WTC11 (cell line): ENCODE measurements at regions not wholly inside any gene's neighbourhood (a gene's known extent, or its start where the extent isn't known, plus 50 kb on each side); places are given as distances from the start of the nearest gene placed in this dataset.
A peak's percentile ranks its signal among the peaks of the same experiment; 100 is the strongest.

Experiments used
- ATAC-seq: fragments of 200-7000 bp; cut with Tn5 transposase; 2 replicates; pipeline ENCODE4 v1.10.0; 2021; ENCODE audit warnings: mild to moderate bottlenecking, moderate library complexity
- CTCF ChIA-PET: fragments of 300-600 bp; sonication (Branson Sonifier 250); formaldehyde crosslinking; loops from one replicate; lab custom pipeline; 2021; ENCODE audit warnings: antibody characterized with exemption; lab: Charles Lee
- POLR2A ChIA-PET: fragments of 350-600 bp; sonication (Branson Sonifier 250); formaldehyde crosslinking; loops from one replicate; lab custom pipeline; 2021; ENCODE audit warnings: antibody characterized with exemption; lab: Charles Lee
- DNase-seq: peaks from one replicate; pipeline ENCODE4 v3.0.0; 2021; ENCODE audit warnings: low spot score
- H3K27ac Mint-ChIP-seq: 2 replicates; pipeline ENCODE4 v1.8.0; 2021; ENCODE audit warnings: mixed read lengths
- H3K27me3 Mint-ChIP-seq: 2 replicates; pipeline ENCODE4 v1.8.0; 2021; ENCODE audit warnings: low read depth, mild to moderate bottlenecking, moderate library complexity, mixed read lengths
- H3K36me3 Mint-ChIP-seq: 2 replicates; pipeline ENCODE4 v1.8.0; 2021; ENCODE audit warnings: mixed read lengths
- H3K4me1 Mint-ChIP-seq: 2 replicates; pipeline ENCODE4 v1.8.0; 2022; ENCODE audit warnings: mixed read lengths
- H3K4me3 Mint-ChIP-seq: 2 replicates; pipeline ENCODE4 v1.8.0; 2021; ENCODE audit warnings: mild to moderate bottlenecking, moderate library complexity, mixed read lengths
- H3K9me3 Mint-ChIP-seq: 2 replicates; pipeline ENCODE4 v1.8.0; 2021; ENCODE audit warnings: mixed read lengths
- ATF1 ChIP-seq: sonication (generic); formaldehyde crosslinking; IDR thresholded peaks from 2 replicates; pipeline ENCODE4 v1.8.1; 2023; ENCODE audit warnings: mild to moderate bottlenecking, moderate library complexity, missing genetic modification reagents
- ESRRA ChIP-seq: sonication (generic); formaldehyde crosslinking; IDR thresholded peaks from 2 replicates; pipeline ENCODE4 v1.8.1; 2022; ENCODE audit warnings: mild to moderate bottlenecking, missing genetic modification reagents, borderline replicate concordance
- FOXK1 ChIP-seq: sonication (generic); formaldehyde crosslinking; IDR thresholded peaks from 2 replicates; pipeline ENCODE4 v1.8.0; 2022; ENCODE audit warnings: mild to moderate bottlenecking, moderate library complexity, missing genetic modification reagents
- GTF2I ChIP-seq: fragments of 250-450 bp; sonication (Bioruptor Pico); conservative IDR thresholded peaks from 2 replicates; pipeline ENCODE4 v1.4.0; 2021; ENCODE audit warnings: mild to moderate bottlenecking
- MXD4 ChIP-seq: fragments of 250-450 bp; sonication (Bioruptor Pico); IDR thresholded peaks from 2 replicates; pipeline ENCODE4 v1.8.0; 2021; ENCODE audit warnings: mild to moderate bottlenecking, moderate library complexity, borderline replicate concordance
- NFE2L1 ChIP-seq: sonication (generic); formaldehyde crosslinking; IDR thresholded peaks from 2 replicates; pipeline ENCODE4 v1.8.1; 2023; ENCODE audit warnings: missing genetic modification reagents
- NFYB ChIP-seq: sonication (generic); formaldehyde crosslinking; conservative IDR thresholded peaks from 2 replicates; pipeline ENCODE4 v1.8.0; 2022; ENCODE audit warnings: low read depth, missing genetic modification reagents
- RELA ChIP-seq: sonication (generic); formaldehyde crosslinking; IDR thresholded peaks from 2 replicates; pipeline ENCODE4 v1.8.1; 2022; ENCODE audit warnings: missing genetic modification reagents, mild to moderate bottlenecking, borderline replicate concordance
- RORB ChIP-seq: fragments of 250-450 bp; sonication (Bioruptor Pico); IDR thresholded peaks from 2 replicates; pipeline ENCODE4 v1.9.0; 2021; ENCODE audit warnings: mild to moderate bottlenecking
- TEAD1 ChIP-seq: sonication (generic); formaldehyde crosslinking; IDR thresholded peaks from 2 replicates; pipeline ENCODE4 v1.8.0; 2022; ENCODE audit warnings: mild to moderate bottlenecking, missing genetic modification reagents
- TP53 ChIP-seq: sonication (generic); formaldehyde crosslinking; IDR thresholded peaks from 2 replicates; pipeline ENCODE4 v1.8.1; 2023; ENCODE audit warnings: mild to moderate bottlenecking, missing genetic modification reagents
- ZNF138 ChIP-seq: sonication (generic); formaldehyde crosslinking; conservative IDR thresholded peaks from 2 replicates; pipeline ENCODE4 v1.8.1; 2022; ENCODE audit warnings: mild to moderate bottlenecking, moderate library complexity, missing genetic modification reagents
- ZNF671 ChIP-seq: fragments of 250-450 bp; sonication (Bioruptor Pico); IDR thresholded peaks from 2 replicates; pipeline ENCODE4 v1.8.0; 2021; ENCODE audit warnings: mild to moderate bottlenecking
- TF ChIP-seq, protein P1 (sequence below): sonication (generic); formaldehyde crosslinking; IDR thresholded peaks from 2 replicates; pipeline ENCODE4 v1.8.0; 2022; ENCODE audit warnings: missing genetic modification reagents
- TF ChIP-seq, protein P2 (sequence below): fragments of 200-600 bp; IDR thresholded peaks from 2 replicates; pipeline ENCODE4 v1.8.0; 2022; ENCODE audit warnings: antibody characterized with exemption
- TF ChIP-seq, protein P3 (sequence below): sonication (generic); formaldehyde crosslinking; IDR thresholded peaks from 2 replicates; pipeline ENCODE4 v1.8.0; 2022; ENCODE audit warnings: mild to moderate bottlenecking, missing genetic modification reagents
- TF ChIP-seq, protein P4 (sequence below): sonication (generic); formaldehyde crosslinking; IDR thresholded peaks from 2 replicates; pipeline ENCODE4 v1.8.1; 2023; ENCODE audit warnings: mild to moderate bottlenecking, missing genetic modification reagents, moderate library complexity

DNA sequence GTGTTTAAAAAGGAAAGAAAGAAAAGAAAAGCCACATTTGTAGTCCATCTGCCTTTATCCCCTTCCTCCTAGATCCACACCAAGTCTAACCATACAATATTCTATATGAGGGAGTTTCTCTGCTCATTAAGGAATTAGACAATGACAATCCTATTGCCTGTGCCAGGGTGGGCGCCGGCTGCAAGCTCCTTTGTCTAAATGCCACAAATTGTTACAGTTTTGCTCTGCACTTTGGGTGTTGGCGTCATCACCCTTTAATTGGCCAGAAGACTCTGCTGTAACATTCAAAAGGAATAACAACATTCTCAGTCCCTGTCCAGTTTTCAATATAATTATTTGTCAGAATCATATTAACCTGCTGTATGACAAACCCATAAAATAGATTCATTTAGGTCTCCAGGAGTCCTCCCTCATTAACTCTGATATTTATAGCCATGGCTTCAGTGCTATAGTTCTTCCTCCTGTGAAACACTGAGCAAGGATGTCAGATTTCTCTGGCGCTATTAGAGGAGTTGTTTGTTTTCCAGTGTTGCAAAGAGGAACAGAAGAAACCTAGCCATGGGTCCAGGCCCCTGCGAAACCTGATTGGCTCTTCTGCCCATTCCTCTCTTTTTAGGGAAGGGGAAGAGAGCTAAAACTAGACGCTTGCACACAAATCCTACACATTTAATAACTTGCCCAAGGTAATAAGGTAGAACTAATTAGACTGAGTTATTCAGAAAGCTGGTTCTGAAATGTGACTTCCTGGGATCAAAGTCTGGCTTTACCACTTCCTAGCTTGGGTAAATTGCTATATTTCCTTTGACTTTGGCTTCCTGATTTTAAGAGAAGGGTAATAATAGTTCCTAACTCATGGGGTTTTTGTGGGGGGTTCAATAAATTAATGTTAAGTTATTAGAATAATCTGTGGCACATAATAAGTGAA lies 112.4 kb downstream of the CD47 start (continued):
- TF ChIP-seq RORB (CRISPR knock-in tag) (no peak), TEAD1 (no peak)

DNA sequence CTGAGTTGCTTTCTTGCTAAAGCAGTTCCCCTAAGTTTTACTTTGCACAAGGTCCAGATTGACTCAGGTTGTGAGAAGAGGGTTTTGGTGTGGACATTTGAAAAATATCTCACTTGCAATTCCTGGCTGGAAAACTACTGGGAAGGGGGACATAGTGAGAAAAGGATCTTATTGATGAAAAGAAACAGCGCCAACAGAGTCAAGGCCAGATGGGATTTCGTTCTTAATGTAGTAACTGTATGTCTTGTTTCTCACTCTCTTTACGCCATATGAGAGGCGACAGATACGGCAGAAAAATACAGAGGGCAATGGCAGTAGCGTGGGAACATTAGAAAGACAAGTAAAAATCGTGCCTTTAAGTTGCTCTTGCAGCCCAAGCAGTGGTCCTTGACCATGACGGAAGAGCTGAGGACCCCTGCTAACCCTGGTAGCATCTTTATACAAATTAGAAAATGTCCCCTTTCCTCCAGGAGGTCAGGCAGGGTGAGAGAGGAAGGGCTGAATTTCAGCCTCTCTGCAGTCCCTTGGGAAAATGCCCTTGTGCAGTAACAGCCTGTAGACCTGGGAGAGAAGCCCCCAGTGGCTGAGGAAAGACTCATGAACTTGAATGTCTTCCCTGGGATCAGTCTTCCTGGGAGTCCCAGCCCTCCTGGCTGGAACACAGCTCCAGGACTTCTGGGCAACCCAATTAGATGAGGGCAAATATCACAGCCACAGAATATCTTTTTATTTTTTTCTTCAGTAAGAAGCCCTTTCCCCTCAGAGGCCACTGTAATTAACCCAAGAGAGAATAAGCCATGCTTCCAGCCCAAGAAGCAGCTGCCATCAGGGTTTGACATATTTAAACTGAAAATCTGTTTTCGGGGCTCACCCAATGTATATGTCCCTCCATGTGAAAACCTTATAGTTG lies 113.4 kb downstream of the CD47 start:
- TF ChIP-seq, protein P1, sequence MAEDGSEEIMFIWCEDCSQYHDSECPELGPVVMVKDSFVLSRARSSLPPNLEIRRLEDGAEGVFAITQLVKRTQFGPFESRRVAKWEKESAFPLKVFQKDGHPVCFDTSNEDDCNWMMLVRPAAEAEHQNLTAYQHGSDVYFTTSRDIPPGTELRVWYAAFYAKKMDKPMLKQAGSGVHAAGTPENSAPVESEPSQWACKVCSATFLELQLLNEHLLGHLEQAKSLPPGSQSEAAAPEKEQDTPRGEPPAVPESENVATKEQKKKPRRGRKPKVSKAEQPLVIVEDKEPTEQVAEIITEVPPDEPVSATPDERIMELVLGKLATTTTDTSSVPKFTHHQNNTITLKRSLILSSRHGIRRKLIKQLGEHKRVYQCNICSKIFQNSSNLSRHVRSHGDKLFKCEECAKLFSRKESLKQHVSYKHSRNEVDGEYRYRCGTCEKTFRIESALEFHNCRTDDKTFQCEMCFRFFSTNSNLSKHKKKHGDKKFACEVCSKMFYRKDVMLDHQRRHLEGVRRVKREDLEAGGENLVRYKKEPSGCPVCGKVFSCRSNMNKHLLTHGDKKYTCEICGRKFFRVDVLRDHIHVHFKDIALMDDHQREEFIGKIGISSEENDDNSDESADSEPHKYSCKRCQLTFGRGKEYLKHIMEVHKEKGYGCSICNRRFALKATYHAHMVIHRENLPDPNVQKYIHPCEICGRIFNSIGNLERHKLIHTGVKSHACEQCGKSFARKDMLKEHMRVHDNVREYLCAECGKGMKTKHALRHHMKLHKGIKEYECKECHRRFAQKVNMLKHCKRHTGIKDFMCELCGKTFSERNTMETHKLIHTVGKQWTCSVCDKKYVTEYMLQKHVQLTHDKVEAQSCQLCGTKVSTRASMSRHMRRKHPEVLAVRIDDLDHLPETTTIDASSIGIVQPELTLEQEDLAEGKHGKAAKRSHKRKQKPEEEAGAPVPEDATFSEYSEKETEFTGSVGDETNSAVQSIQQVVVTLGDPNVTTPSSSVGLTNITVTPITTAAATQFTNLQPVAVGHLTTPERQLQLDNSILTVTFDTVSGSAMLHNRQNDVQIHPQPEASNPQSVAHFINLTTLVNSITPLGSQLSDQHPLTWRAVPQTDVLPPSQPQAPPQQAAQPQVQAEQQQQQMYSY: peak; percentile 47; the same call in 1 of the 2 replicates
- TF ChIP-seq RELA (CRISPR knock-in tag): no peak
- TF ChIP-seq, all 79 proteins: peak for 1
- ATAC-seq (0 out of 2 replicates have a peak, but pooled peaks have one; percentile 38), DNase-seq (no peak)
- H3K27ac Mint-ChIP-seq: no peak overlapping the region
- no peaks in the 10 kb centered on the region for H3K36me3 Mint-ChIP-seq
- H3K27me3 Mint-ChIP-seq: no peaks in the 10 kb centered on the region
- H3K4me3 Mint-ChIP-seq: no peak overlapping the region
- CTCF ChIA-PET: no interaction called here
- H3K9me3 Mint-ChIP-seq: no peaks in the 10 kb centered on the region
- POLR2A ChIA-PET: no interaction called here
- H3K4me1 Mint-ChIP-seq: peaks cover 5% of the 10 kb centered on the region

DNA sequence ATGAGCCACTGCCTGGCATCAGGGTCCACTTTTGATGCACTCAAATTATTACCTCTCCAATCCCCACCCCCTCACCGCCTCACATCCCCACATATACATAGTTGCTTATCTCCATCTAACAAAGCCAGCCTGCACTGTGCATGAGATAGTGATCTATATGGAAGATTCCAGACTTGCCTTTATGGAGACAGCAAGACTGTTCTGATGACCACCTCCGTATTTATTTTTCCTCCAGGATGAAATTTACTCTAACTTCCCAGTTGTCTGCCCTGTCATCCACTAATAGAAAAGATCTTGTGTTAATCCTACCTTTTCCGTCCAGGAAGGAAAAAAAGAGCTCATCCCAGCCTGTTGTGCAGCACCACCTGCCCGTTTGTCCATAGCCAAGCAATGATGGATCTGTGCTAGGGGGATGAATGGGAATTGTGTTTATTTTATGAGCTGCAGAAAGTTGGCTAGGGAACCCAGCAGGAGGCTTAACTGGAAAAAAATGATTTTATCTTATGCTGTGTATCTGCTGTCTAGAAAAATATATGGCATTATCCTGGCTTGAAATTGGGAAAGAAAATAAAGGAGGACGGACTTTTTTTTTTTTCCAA lies 114.5 kb downstream of the CD47 start:
- POLR2A ChIA-PET: no interaction called here
- no peak for ATAC-seq
- TF ChIP-seq FOXK1: no peak
- TF ChIP-seq, protein P2, sequence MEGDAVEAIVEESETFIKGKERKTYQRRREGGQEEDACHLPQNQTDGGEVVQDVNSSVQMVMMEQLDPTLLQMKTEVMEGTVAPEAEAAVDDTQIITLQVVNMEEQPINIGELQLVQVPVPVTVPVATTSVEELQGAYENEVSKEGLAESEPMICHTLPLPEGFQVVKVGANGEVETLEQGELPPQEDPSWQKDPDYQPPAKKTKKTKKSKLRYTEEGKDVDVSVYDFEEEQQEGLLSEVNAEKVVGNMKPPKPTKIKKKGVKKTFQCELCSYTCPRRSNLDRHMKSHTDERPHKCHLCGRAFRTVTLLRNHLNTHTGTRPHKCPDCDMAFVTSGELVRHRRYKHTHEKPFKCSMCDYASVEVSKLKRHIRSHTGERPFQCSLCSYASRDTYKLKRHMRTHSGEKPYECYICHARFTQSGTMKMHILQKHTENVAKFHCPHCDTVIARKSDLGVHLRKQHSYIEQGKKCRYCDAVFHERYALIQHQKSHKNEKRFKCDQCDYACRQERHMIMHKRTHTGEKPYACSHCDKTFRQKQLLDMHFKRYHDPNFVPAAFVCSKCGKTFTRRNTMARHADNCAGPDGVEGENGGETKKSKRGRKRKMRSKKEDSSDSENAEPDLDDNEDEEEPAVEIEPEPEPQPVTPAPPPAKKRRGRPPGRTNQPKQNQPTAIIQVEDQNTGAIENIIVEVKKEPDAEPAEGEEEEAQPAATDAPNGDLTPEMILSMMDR: no peak
- no peak for TF ChIP-seq GTF2I (CRISPR knock-in tag)
- no peak for TF ChIP-seq ZNF138
- TF ChIP-seq, protein P3, sequence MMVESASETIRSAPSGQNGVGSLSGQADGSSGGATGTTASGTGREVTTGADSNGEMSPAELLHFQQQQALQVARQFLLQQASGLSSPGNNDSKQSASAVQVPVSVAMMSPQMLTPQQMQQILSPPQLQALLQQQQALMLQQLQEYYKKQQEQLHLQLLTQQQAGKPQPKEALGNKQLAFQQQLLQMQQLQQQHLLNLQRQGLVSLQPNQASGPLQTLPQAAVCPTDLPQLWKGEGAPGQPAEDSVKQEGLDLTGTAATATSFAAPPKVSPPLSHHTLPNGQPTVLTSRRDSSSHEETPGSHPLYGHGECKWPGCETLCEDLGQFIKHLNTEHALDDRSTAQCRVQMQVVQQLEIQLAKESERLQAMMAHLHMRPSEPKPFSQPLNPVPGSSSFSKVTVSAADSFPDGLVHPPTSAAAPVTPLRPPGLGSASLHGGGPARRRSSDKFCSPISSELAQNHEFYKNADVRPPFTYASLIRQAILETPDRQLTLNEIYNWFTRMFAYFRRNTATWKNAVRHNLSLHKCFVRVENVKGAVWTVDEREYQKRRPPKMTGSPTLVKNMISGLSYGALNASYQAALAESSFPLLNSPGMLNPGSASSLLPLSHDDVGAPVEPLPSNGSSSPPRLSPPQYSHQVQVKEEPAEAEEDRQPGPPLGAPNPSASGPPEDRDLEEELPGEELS: no peak
- no peak for TF ChIP-seq ESRRA (CRISPR knock-in tag)
- TF ChIP-seq ZNF671 (CRISPR knock-in tag): no peak
- TF ChIP-seq NFE2L1 (CRISPR knock-in tag): no peak
- TF ChIP-seq ATF1 (CRISPR knock-in tag): no peak
- no peak for TF ChIP-seq RORB (CRISPR knock-in tag)
- TF ChIP-seq NFYB (CRISPR knock-in tag): no peak
- no peak for TF ChIP-seq TP53
- no peak for TF ChIP-seq MXD4 (CRISPR knock-in tag)
- TF ChIP-seq, protein P4, sequence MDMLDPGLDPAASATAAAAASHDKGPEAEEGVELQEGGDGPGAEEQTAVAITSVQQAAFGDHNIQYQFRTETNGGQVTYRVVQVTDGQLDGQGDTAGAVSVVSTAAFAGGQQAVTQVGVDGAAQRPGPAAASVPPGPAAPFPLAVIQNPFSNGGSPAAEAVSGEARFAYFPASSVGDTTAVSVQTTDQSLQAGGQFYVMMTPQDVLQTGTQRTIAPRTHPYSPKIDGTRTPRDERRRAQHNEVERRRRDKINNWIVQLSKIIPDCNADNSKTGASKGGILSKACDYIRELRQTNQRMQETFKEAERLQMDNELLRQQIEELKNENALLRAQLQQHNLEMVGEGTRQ (CRISPR knock-in tag): no peak
- TF ChIP-seq, all 79 proteins: peak for 0
- no peak overlapping the region for H3K27ac Mint-ChIP-seq
- no peak overlapping the region for H3K4me3 Mint-ChIP-seq
- DNase-seq: no peak
- H3K4me1 Mint-ChIP-seq: no peaks in the 10 kb centered on the region
- H3K36me3 Mint-ChIP-seq: no peaks in the 10 kb centered on the region
- H3K9me3 Mint-ChIP-seq: no peaks in the 10 kb centered on the region
- H3K27me3 Mint-ChIP-seq: no peaks in the 10 kb centered on the region
- CTCF ChIA-PET: no interaction called here
